ENCODE measurements at regions not wholly inside any gene's neighbourhood (a gene's known extent, or its start where the extent isn't known, plus 50 kb on each side); places are given as distances from the start of the nearest gene placed in this dataset.
"Not testable (repeated sequence)": the region's sequence is repeated elsewhere in the genome, so short reads cannot be mapped to it uniquely, and the experiment has no call there.

DNA sequence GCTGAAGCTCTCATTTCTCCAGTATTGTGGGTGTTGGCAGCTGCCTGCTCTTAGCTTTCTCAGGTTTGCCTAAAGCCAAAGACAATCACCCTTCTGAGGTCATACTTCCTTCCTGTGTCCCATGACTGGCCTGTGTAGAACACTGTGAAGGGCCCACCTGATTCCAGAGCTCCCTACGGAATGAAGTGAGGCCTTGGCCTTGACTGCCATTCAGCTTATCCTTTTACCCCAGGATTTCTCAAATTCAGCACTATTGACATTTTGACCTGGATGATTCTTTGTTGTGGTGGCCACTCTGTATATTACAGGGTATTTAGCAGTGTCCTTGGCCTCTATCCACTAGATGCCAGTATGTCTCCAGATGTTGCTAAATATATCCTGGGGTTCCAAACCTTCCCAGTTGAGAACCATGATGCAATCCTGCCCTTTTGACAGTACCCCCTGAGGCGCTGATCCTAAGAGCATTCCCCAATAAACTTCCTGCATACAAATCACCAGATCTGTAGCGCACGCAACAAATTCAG is 112.3 kb upstream of the KRR1 start:
- CTCF ChIA-PET: interaction anchor here (1.2 kb wide), 1 partner anchor 364 kb away, joined by 4 read pairs; no protein-coding TSS in a partner anchor
- peaks cover 3% of the 10 kb centered on the region for H3K9me3 Mint-ChIP-seq (ENCODE audit: low read depth)
- peaks cover 2% of the 10 kb centered on the region for H3K27me3 Mint-ChIP-seq
- H3K4me1 Mint-ChIP-seq: no peaks in the 10 kb centered on the region
- POLR2A ChIA-PET: interaction anchor here (0.7 kb wide), 1 partner anchor 19 kb away, joined by 4 read pairs; no protein-coding TSS in a partner anchor
- no peak overlapping the region for H3K27ac Mint-ChIP-seq
- intact Hi-C loops (cut with DNase I, micrococcal nuclease): no loop called here
- ATAC-seq: peak; percentile 23
- DNase-seq: no peak
- H3K4me3 Mint-ChIP-seq: no peak overlapping the region
- H3K36me3 Mint-ChIP-seq (ENCODE audit: low read depth): no peaks in the 10 kb centered on the region

DNA sequence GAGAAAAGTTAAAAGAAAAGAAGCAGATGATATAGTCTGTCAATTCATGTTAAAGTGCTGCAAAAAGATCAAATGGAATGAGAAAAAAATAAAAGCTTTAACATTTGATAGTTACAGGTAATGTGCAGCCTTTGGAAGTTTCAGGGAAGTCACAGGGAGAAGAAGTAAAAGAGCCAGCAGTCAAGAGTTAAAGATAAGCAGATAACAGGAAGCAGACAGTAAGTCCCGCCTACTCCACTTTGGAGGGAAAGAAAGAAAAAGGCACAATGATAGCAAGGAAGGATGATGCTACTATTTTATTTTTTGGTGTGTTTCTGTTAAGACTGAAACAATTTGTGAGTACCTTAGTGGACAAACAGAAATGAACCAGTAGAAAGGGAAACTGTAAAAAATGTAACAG is 111.1 kb upstream of the KRR1 start:
- CTCF ChIA-PET: interaction anchor here (0.6 kb wide), 1 partner anchor 162 kb away, joined by 3 read pairs; no protein-coding TSS in a partner anchor
- intact Hi-C loops (cut with DNase I, micrococcal nuclease): no loop called here
- ATAC-seq (no peak), DNase-seq (no peak)
- Mint-ChIP-seq H3K4me3 (no peak overlapping the region), H3K9me3 (ENCODE audit: low read depth) (peaks cover 3% of the 10 kb centered on the region), H3K36me3 (ENCODE audit: low read depth) (no peaks in the 10 kb centered on the region), H3K4me1 (no peaks in the 10 kb centered on the region), H3K27ac (no peak overlapping the region), H3K27me3 (peaks cover 2% of the 10 kb centered on the region)
- POLR2A ChIA-PET: no interaction called here

DNA sequence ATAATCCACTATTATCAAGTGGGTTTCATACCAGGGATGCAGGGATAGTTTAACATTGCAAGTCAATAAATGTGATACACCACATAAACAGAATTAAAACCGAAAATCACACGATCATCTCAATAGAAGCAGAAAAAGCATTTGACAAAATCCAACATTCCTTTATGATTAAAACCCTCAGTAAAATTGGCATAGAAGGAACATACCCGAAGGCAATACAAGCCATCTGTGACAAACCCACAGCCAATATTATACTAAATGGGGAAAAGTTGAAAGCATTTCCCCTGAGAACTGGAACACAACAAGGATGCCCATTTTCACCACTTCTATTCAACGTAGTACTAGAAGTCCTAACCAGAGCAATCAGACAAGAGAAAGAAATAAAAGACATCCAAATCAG is 103.0 kb upstream of the KRR1 start:
- H3K27ac Mint-ChIP-seq, CTCF ChIA-PET: not testable (repeated sequence)

DNA sequence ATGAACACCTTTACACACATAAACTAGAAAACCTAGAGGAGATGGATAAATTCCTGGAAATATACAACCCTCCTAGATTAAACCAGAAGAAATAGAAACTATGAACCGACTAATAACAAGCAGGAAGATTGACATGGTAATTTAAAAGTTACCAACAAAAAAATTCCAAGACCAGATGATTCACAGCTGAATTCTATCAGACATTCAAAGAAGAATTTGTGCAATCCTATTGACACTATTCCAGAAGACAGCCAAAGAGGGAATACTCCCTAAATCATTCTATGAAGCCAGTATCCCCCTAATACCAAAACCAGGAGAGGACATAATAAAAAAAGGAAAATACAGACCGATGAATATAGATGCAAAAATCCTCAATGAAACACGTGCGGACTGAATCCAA is 102.6 kb upstream of the KRR1 start:
- Mint-ChIP-seq H3K36me3 (ENCODE audit: low read depth) (no peaks in the 10 kb centered on the region), H3K27me3 (peaks cover 20% of the 10 kb centered on the region), H3K4me3 (no peak overlapping the region), H3K27ac (no peak overlapping the region), H3K9me3 (ENCODE audit: low read depth) (no peaks in the 10 kb centered on the region), H3K4me1 (no peaks in the 10 kb centered on the region)
- DNase-seq (no peak), ATAC-seq (no peak)
- POLR2A ChIA-PET: interaction anchor here (0.6 kb wide), 1 partner anchor 15 kb away, joined by 4 read pairs; no protein-coding TSS in a partner anchor
- intact Hi-C loops (cut with DNase I, micrococcal nuclease): no loop called here
- CTCF ChIA-PET: no interaction called here

More for the DNA sequence above, 103.0 kb upstream of the KRR1 start:
- H3K4me3 Mint-ChIP-seq; H3K9me3 Mint-ChIP-seq (ENCODE audit: low read depth); intact Hi-C loops (cut with DNase I, micrococcal nuclease); H3K36me3 Mint-ChIP-seq (ENCODE audit: low read depth); DNase-seq; H3K4me1 Mint-ChIP-seq; ATAC-seq: not testable (repeated sequence)
- H3K27me3 Mint-ChIP-seq: peaks cover 22% of the 10 kb centered on the region
- POLR2A ChIA-PET: interaction anchor here (0.6 kb wide), 1 partner anchor 15 kb away, joined by 4 read pairs; no protein-coding TSS in a partner anchor

DNA sequence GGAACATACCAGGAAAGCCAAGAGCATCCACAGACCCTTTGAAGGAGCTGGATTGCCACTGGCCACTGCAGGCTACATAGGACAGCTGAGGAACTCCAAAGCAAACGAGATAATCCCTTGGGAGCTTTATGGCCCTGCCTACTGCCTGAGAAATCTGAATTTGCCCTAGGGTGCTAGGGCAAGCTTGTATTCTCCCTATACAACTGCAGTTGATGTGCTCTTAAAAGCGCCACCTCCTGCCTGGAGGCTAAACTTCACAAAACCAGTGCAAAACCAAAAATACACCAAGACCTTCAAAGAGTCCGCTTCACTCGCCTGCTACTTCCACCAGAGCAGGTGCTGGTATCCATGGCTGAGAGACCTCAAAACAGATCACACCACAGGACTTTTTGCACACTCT is 99.6 kb upstream of the KRR1 start:
- Mint-ChIP-seq H3K36me3 (ENCODE audit: low read depth) (no peaks in the 10 kb centered on the region), H3K27me3 (peaks cover 24% of the 10 kb centered on the region), H3K4me3 (no peak overlapping the region), H3K4me1 (no peaks in the 10 kb centered on the region), H3K9me3 (ENCODE audit: low read depth) (no peaks in the 10 kb centered on the region), H3K27ac (no peak overlapping the region)
- no peak for ATAC-seq
- intact Hi-C loops (cut with DNase I, micrococcal nuclease): no loop called here
- CTCF ChIA-PET: interaction anchor here (0.6 kb wide), 1 partner anchor 18 kb away, joined by 3 read pairs; no protein-coding TSS in a partner anchor
- POLR2A ChIA-PET: interaction anchor here (0.6 kb wide), 1 partner anchor 48 kb away, joined by 3 read pairs; no protein-coding TSS in a partner anchor
- DNase-seq: no peak

DNA sequence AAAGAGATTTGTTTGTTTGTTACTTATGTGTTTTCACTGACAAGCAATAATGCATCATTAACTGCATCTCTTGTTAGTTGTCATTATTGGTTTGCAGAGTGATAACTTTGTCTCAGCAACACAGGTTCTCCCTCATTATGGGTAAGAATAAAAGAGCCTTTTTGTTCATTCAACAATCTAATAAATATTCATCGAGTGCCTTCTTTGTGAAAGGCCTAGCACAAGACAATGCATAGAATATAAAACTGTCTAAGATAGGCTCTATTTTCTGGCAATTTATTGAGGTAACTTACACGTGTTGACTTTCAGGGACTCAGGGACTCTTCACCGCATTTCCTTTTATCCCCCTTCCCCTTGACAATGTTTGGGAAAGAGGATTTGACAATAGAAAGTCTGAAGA is 95.5 kb upstream of the KRR1 start:
- ChIA-PET CTCF (no interaction called here), POLR2A (no interaction called here)
- intact Hi-C loops (cut with DNase I, micrococcal nuclease): no loop called here
- ATAC-seq: no peak
- Mint-ChIP-seq H3K4me3 (no peak overlapping the region), H3K9me3 (ENCODE audit: low read depth) (no peaks in the 10 kb centered on the region), H3K4me1 (no peaks in the 10 kb centered on the region), H3K36me3 (ENCODE audit: low read depth) (no peaks in the 10 kb centered on the region), H3K27ac (no peak overlapping the region), H3K27me3 (peaks cover 13% of the 10 kb centered on the region)
- DNase-seq: no peak

DNA sequence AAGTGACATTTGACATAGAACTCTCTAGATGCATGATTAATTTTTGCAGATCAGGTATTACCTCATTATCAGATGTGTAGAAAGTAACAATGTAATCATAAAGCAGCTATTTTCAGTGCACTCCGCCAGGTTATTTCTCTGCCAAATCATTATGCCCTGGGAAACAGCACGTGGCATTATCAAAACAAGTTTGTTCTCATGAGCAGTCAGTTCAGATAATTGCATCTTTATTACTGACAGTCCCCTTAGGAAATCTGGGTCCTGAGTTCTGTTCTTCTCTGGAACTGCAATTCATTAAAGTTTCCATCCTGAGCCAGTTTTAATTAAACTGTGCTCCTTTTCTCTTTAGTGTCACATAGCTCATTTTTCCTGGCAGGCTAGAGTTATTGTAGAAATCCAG is 94.7 kb upstream of the KRR1 start:
- ATAC-seq (no peak), DNase-seq (no peak)
- H3K27ac Mint-ChIP-seq: no peak overlapping the region
- H3K36me3 Mint-ChIP-seq (ENCODE audit: low read depth): no peaks in the 10 kb centered on the region
- no peaks in the 10 kb centered on the region for H3K9me3 Mint-ChIP-seq (ENCODE audit: low read depth)
- intact Hi-C loops (cut with DNase I, micrococcal nuclease): no loop called here
- H3K27me3 Mint-ChIP-seq: peaks cover 10% of the 10 kb centered on the region
- no peaks in the 10 kb centered on the region for H3K4me1 Mint-ChIP-seq
- H3K4me3 Mint-ChIP-seq: no peak overlapping the region
- ChIA-PET POLR2A (no interaction called here), CTCF (no interaction called here)

DNA sequence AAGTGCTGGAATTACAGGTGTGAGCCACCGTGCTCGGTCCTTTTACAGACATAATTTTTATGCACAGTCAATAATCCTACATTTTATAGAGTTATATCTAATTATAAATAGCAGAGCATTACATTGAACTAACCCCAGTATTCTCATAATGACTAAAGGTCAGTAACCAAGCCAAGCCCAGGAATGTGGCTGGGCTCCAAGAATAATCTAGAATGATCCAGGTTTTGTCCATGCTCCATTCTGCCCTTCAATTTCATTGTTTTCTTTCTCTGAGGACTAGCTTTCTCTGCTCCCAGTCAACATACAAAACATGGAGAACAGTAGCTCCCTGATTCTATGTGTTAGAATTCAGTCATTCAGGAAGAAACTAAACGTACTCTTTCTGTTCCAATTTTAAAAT is 92.1 kb upstream of the KRR1 start:
- ATAC-seq (no peak), DNase-seq (no peak)
- H3K27me3 Mint-ChIP-seq: peaks cover 9% of the 10 kb centered on the region
- no peak overlapping the region for H3K27ac Mint-ChIP-seq
- H3K36me3 Mint-ChIP-seq (ENCODE audit: low read depth): no peaks in the 10 kb centered on the region
- H3K9me3 Mint-ChIP-seq (ENCODE audit: low read depth): no peaks in the 10 kb centered on the region
- H3K4me3 Mint-ChIP-seq: no peak overlapping the region
- ChIA-PET POLR2A (no interaction called here), CTCF (no interaction called here)
- intact Hi-C loops (cut with DNase I, micrococcal nuclease): no loop called here
- no peaks in the 10 kb centered on the region for H3K4me1 Mint-ChIP-seq

DNA sequence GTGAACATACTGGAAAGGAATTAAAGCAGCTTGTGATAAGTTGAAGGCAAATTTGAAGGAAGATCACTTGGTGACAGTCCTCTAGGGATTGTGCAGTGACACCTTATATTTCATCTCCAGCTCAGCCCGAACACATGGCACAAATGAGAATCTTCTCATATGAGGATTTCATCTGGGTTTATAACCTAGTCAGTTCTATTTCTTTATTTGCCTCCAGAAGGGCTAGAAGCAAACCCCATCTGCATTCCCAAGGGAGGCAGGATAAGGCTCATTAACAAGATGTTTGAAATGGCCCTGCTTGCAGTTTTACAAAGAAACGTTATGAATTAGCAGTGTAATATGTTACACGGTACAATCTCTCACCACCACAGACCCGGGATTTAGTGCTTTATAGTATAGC is 90.7 kb upstream of the KRR1 start:
- Mint-ChIP-seq H3K27ac (no peak overlapping the region), H3K4me1 (no peaks in the 10 kb centered on the region), H3K36me3 (ENCODE audit: low read depth) (no peaks in the 10 kb centered on the region), H3K4me3 (no peak overlapping the region), H3K9me3 (ENCODE audit: low read depth) (no peaks in the 10 kb centered on the region), H3K27me3 (peaks cover 8% of the 10 kb centered on the region)
- POLR2A ChIA-PET: no interaction called here
- ATAC-seq: no peak
- CTCF ChIA-PET: no interaction called here
- no peak for DNase-seq
- intact Hi-C loops (cut with DNase I, micrococcal nuclease): no loop called here

DNA sequence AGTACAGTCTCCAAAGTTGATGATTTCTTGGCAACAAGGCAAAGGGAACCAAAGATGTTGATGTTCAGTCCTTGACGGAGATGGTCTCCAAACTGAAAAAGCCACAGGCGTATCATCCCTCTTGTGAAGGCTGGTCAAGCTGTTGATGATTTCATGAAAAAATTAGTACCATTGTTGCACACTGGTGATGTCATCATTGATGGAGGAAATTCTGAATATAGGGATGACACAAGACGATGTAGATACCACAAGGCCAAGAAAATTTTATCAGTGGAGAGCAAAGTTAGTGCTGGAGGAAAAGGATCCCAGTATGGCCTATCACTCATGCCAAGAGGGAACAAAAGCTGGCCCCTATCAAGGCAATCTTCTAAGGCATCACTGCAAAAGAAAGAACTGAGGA is 88.7 kb upstream of the KRR1 start:
- CTCF ChIA-PET: no interaction called here
- H3K27me3 Mint-ChIP-seq: peaks cover 7% of the 10 kb centered on the region
- H3K27ac Mint-ChIP-seq: no peak overlapping the region
- no peaks in the 10 kb centered on the region for H3K4me1 Mint-ChIP-seq
- ATAC-seq (no peak), DNase-seq (no peak)
- no peaks in the 10 kb centered on the region for H3K9me3 Mint-ChIP-seq (ENCODE audit: low read depth)
- no peak overlapping the region for H3K4me3 Mint-ChIP-seq
- intact Hi-C loops (cut with DNase I, micrococcal nuclease): no loop called here
- no peaks in the 10 kb centered on the region for H3K36me3 Mint-ChIP-seq (ENCODE audit: low read depth)
- POLR2A ChIA-PET: no interaction called here

DNA sequence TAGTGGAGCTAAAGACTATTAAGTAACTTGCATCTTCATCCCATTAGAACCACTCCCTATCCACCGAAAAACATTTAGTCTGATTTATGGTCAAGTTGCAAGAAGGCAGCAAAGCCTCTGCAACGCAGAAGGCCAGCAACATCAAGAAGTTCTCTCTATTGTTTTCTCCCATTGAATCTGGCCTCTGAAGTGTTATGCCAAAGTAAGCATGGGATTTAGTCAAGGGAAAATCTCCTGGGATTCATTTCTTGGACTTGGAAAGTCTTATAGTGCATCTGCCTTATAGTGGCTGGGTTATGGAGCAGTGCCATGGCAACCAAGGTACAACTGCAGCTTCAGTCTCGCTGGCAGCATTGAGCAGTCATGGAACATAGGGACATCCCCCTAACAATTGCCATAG is 87.7 kb upstream of the KRR1 start:
- H3K27me3 Mint-ChIP-seq: peaks cover 9% of the 10 kb centered on the region
- ChIA-PET POLR2A (no interaction called here), CTCF (no interaction called here)
- H3K9me3 Mint-ChIP-seq (ENCODE audit: low read depth): no peaks in the 10 kb centered on the region
- H3K4me3 Mint-ChIP-seq: no peak overlapping the region
- H3K36me3 Mint-ChIP-seq (ENCODE audit: low read depth): no peaks in the 10 kb centered on the region
- no peak overlapping the region for H3K27ac Mint-ChIP-seq
- DNase-seq (no peak), ATAC-seq (no peak)
- H3K4me1 Mint-ChIP-seq: no peaks in the 10 kb centered on the region
- intact Hi-C loops (cut with DNase I, micrococcal nuclease): no loop called here

DNA sequence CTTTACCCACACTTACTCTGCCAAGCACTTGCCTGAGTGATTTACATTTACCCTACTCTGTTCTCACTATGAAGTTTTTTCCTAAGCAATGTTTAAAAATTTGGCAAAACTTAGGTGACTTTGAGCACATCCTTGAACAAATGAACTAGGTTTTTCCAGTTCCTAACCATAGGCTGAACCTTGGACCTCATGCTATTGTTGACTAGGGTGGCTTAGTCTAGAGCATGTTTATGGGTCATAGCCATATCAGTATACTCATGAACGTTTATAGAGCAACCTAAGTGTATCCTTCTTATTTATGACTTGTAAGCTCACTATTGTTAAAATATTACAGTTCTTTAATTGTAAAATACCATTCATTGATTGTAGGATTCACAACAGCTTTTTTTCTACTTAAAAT is 85.0 kb upstream of the KRR1 start:
- ATAC-seq (no peak), DNase-seq (no peak)
- intact Hi-C loops (cut with DNase I, micrococcal nuclease): no loop called here
- Mint-ChIP-seq H3K9me3 (ENCODE audit: low read depth) (no peaks in the 10 kb centered on the region), H3K27ac (no peak overlapping the region), H3K27me3 (peaks cover 14% of the 10 kb centered on the region), H3K4me3 (no peak overlapping the region), H3K4me1 (no peaks in the 10 kb centered on the region), H3K36me3 (ENCODE audit: low read depth) (no peaks in the 10 kb centered on the region)
- CTCF ChIA-PET: no interaction called here
- POLR2A ChIA-PET: no interaction called here
